ENCODE measurements at regions not wholly inside any gene's neighbourhood (a gene's known extent, or its start where the extent isn't known, plus 50 kb on each side); places are given as distances from the start of the nearest gene placed in this dataset.

- TF ChIP-seq FOXO4 (CRISPR knock-in tag; IDR thresholded peaks at IDR 0.05), result no peak
- TF ChIP-seq ZC3H4 (CRISPR knock-in tag; IDR thresholded peaks at IDR 0.05; ENCODE audit: borderline replicate concordance), result no peak
- TF ChIP-seq, protein P1, sequence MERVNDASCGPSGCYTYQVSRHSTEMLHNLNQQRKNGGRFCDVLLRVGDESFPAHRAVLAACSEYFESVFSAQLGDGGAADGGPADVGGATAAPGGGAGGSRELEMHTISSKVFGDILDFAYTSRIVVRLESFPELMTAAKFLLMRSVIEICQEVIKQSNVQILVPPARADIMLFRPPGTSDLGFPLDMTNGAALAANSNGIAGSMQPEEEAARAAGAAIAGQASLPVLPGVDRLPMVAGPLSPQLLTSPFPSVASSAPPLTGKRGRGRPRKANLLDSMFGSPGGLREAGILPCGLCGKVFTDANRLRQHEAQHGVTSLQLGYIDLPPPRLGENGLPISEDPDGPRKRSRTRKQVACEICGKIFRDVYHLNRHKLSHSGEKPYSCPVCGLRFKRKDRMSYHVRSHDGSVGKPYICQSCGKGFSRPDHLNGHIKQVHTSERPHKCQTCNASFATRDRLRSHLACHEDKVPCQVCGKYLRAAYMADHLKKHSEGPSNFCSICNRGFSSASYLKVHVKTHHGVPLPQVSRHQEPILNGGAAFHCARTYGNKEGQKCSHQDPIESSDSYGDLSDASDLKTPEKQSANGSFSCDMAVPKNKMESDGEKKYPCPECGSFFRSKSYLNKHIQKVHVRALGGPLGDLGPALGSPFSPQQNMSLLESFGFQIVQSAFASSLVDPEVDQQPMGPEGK (CRISPR knock-in tag; IDR thresholded peaks at IDR 0.05; ENCODE audit: borderline replicate concordance), result no peak
- no peak for TF ChIP-seq CBX3 (IDR thresholded peaks at IDR 0.05; ENCODE audit: borderline replicate concordance in 1 of 2, low read length in 2 of 2)
These were observed 108.8 kb downstream of the ARRDC4 start (continued) for GRCh38 chr15:98069256-98069655.

DNA sequence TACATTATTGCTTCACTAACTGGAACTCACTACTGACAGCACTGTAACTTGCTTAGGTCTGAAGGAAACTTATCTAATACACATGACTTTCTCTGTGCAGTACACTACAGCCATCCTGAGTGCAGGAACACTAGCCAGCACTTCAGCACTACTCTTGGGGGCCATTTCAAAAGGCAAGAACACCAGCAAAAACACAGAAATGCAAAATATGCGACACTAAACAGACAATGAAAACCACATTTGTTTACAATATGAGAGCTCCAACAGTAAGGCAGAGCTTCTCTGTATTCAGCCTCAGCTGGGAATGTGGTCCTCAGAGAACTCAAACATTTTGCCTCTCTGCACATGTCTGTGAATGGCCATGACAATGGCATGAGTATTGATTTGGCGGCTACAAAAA is 109.6 kb downstream of the ARRDC4 start:
- BruUV-seq (replicated peaks), result no TSS peak
- Histone ChIP-seq H3K27me3 (ENCODE audit: control insufficient read depth in 2 of 2, insufficient read depth in 2 of 2, low read length in 2 of 2) (peaks cover 4 to 5% of the 10 kb centered on the region in 2 experiments; a peak in 2 of 5 replicates), H3K9me1 (ENCODE audit: control insufficient read depth, insufficient read depth, low read length) (no peaks in the 10 kb centered on the region), H3K79me2 (ENCODE audit: control insufficient read depth, insufficient read depth, low read length) (no peaks in the 10 kb centered on the region), H3K4me2 (ENCODE audit: insufficient read depth, low read length) (no peak overlapping the region), H3K9ac (ENCODE audit: insufficient read depth in 1 of 2, low read depth in 2 of 2, low read length in 2 of 2) (no peak overlapping the region), H3K4me1 (replicated peaks in 1 of 2; ENCODE audit: control insufficient read depth in 2 of 2, insufficient read depth in 2 of 2, low read length in 2 of 2) (no peaks in the 10 kb centered on the region), H3K27ac (ENCODE audit: extremely low read depth, low read depth, low read length) (no peak overlapping the region), H3K9me3 (replicated peaks; ENCODE audit: control insufficient read depth, insufficient read depth, low read depth, low read length) (no peaks in the 10 kb centered on the region), H3K36me3 (ENCODE audit: control insufficient read depth, insufficient read depth, low read length) (no peaks in the 10 kb centered on the region), H2AFZ (ENCODE audit: low read depth, low read length) (no peak overlapping the region), H3K4me3 (no peak overlapping the region), H4K20me1 (replicated peaks; ENCODE audit: control insufficient read depth, insufficient read depth, low read length) (no peaks in the 10 kb centered on the region)
- WGBS (ENCODE audit: insufficient coverage, low coverage, missing lambda C conversion rate), result 0% methylated on average over 2 of the region's 2 CpGs
- intact Hi-C loops (cut with micrococcal nuclease), result no loop called here
- FAIRE-seq (no peak), DNase-seq (ENCODE audit: extremely low read depth in 1 of 4, low spot score in 3 of 4) (no peak), ATAC-seq (no peak)
- TF ChIP-seq NFE2L1 (tag; IDR thresholded peaks at IDR 0.05; ENCODE audit: borderline replicate concordance, low read depth), result no peak
- no peak for TF ChIP-seq CREB1 (IDR thresholded peaks at IDR 0.05)
- no peak for TF ChIP-seq CREB1 (CRISPR knock-in tag; IDR thresholded peaks at IDR 0.05)
- no peak for TF ChIP-seq SREBF2 (CRISPR knock-in tag; IDR thresholded peaks at IDR 0.05)
- TF ChIP-seq ELF2 (CRISPR knock-in tag; IDR thresholded peaks at IDR 0.05), result no peak
- TF ChIP-seq ZFP91 (CRISPR knock-in tag; IDR thresholded peaks at IDR 0.05), result no peak
- no peak for TF ChIP-seq NR2F6 (CRISPR knock-in tag; IDR thresholded peaks at IDR 0.05)
- TF ChIP-seq NCOA4 (IDR thresholded peaks at IDR 0.05; ENCODE audit: partially characterized antibody), result no peak
- TF ChIP-seq, protein P2, sequence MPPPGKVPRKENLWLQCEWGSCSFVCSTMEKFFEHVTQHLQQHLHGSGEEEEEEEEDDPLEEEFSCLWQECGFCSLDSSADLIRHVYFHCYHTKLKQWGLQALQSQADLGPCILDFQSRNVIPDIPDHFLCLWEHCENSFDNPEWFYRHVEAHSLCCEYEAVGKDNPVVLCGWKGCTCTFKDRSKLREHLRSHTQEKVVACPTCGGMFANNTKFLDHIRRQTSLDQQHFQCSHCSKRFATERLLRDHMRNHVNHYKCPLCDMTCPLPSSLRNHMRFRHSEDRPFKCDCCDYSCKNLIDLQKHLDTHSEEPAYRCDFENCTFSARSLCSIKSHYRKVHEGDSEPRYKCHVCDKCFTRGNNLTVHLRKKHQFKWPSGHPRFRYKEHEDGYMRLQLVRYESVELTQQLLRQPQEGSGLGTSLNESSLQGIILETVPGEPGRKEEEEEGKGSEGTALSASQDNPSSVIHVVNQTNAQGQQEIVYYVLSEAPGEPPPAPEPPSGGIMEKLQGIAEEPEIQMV (tag; conservative IDR thresholded peaks at IDR 0.05; ENCODE audit: low read depth), result no peak
- ChIA-PET CTCF (ENCODE audit: low intra/inter-chr PET ratio) (no interaction called here), POLR2A (no interaction called here)
- in situ Hi-C loops (cut with MboI), result no loop called here
